HG03457 (cell line): ENCODE measurements at regions not wholly inside any gene's neighbourhood (a gene's known extent, or its start where the extent isn't known, plus 50 kb on each side); places are given as distances from the start of the nearest gene placed in this dataset.

Source experiments
- ATAC-seq: cut with Tn5 transposase; IDR thresholded peaks from one replicate; pipeline ENCODE4 v1.9.1; 2021; ENCODE audit warnings: moderate number of reproducible peaks; ENCODE audit not compliant: unreplicated experiment

GRCh38 chrX:131764216-131764615, 220.3 kb downstream of the OR13H1 start:
- no peak for ATAC-seq

GRCh38 chrX:131778269-131779218, 234.7 kb downstream of the OR13H1 start:
- ATAC-seq = no peak

GRCh38 chrX:131779306-131779705, 235.4 kb downstream of the OR13H1 start:
- ATAC-seq = no peak

GRCh38 chrX:131779741-131780140, 235.9 kb downstream of the OR13H1 start:
- no peak for ATAC-seq

GRCh38 chrX:131782646-131783045, 238.8 kb downstream of the OR13H1 start:
- no peak for ATAC-seq

- no peak for ATAC-seq
These were observed 239.4 kb upstream of the STK26 start for GRCh38 chrX:131783555-131784308.

GRCh38 chrX:131789664-131790063, 233.4 kb upstream of the STK26 start:
- ATAC-seq = no peak

GRCh38 chrX:131791608-131792355, 231.3 kb upstream of the STK26 start:
- no peak for ATAC-seq

- ATAC-seq = no peak
These were observed 230.7 kb upstream of the STK26 start for GRCh38 chrX:131792356-131792749.

- ATAC-seq = no peak
These were observed 230.2 kb upstream of the STK26 start for GRCh38 chrX:131792789-131793462.

GRCh38 chrX:131795442-131796229, 227.5 kb upstream of the STK26 start:
- ATAC-seq = no peak

GRCh38 chrX:131801066-131801465, 222.0 kb upstream of the STK26 start:
- ATAC-seq = no peak

GRCh38 chrX:131801911-131802310, 221.2 kb upstream of the STK26 start:
- no peak for ATAC-seq

- ATAC-seq = no peak
These were observed 220.1 kb upstream of the STK26 start for GRCh38 chrX:131802836-131803626.

GRCh38 chrX:131812847-131813825, 210.0 kb upstream of the STK26 start:
- ATAC-seq = peak; percentile 87

GRCh38 chrX:131816551-131817136, 206.5 kb upstream of the STK26 start:
- no peak for ATAC-seq

- no peak for ATAC-seq
These were observed 204.7 kb upstream of the STK26 start for GRCh38 chrX:131818297-131818936.
